K562 (cell line): ENCODE measurements at regions not wholly inside any gene's neighbourhood (a gene's known extent, or its start where the extent isn't known, plus 50 kb on each side); places are given as distances from the start of the nearest gene placed in this dataset.
A peak's percentile ranks its signal among the peaks of the same experiment; 100 is the strongest.

Source experiments
- ATAC-seq: fragments of 200-7000 bp; cut with Tn5 transposase; 3 replicates; pipeline ENCODE4 v1.9.1; 2020; ENCODE audit warnings: moderate library complexity
- BruUV-seq: library from RNA; stranded (reverse); fragments of 400-500 nt; replicated peaks from 2 replicates; lab custom pipeline; 2021; lab: Mats Ljungman, UMichigan
- CTCF ChIA-PET: fragments of 300-600 bp; formaldehyde crosslinking; extraction: SDS; loops from one replicate; lab custom pipeline; 2021; ENCODE audit warnings: low intra/inter-chr PET ratio; lab: Yijun Ruan, JAX
- POLR2A ChIA-PET: fragments of 300-600, 350-650 bp; sonication (Branson Sonifier 250); formaldehyde crosslinking; extraction: SDS; loops from one replicate; lab custom pipeline; 2021; ENCODE audit warnings: antibody characterized with exemption, inconsistent platforms; lab: Yijun Ruan, JAX
- DNase-seq, 4 experiments: peaks; one replicate each; pipeline versions ENCODE4 v3.0.0 to v3.0.0-alpha.2; 2011 to 2018; ENCODE audit warnings: low spot score in 3 of 4, mixed read lengths in 3 of 4; ENCODE audit errors: extremely low read depth in 1 of 4
- FAIRE-seq: peaks from 2 replicates; lab custom pipeline; 2011; peaks lifted over from hg19 to GRCh38; lab: Jason Lieb, UNC
- H2AFZ ChIP-seq: 2 replicates; pipeline ENCODE4 v1.6.0; 2011; ENCODE audit warnings: low read depth, low read length, control low read depth, inconsistent platforms
- H3K27ac ChIP-seq: fragments of 200-600 bp; 3 replicates; pipeline ENCODE4 v1.8.0; 2011; ENCODE audit warnings: low read depth, mild to moderate bottlenecking, control low read depth, inconsistent platforms, low read length, moderate library complexity, mixed read lengths; ENCODE audit errors: extremely low read depth
- H3K27me3 ChIP-seq, 2 experiments: fragments of 300-600 bp in 1 of 2; 2 replicates in 1 of 2; 3 replicates in 1 of 2; pipeline versions ENCODE4 v1.6.0 to v1.8.0; 2011; ENCODE audit warnings: inconsistent platforms in 2 of 2, low read length in 2 of 2, mild to moderate bottlenecking in 1 of 2, mixed read lengths in 1 of 2, moderate library complexity in 1 of 2; ENCODE audit not compliant: control insufficient read depth in 2 of 2, insufficient read depth in 2 of 2
- H3K36me3 ChIP-seq: fragments of 300-600 bp; 3 replicates; pipeline ENCODE4 v1.8.0; 2011; ENCODE audit warnings: mild to moderate bottlenecking, low read length, inconsistent platforms; ENCODE audit not compliant: control insufficient read depth, insufficient read depth
- H3K4me1 ChIP-seq, 2 experiments: fragments of 200-600 bp in 1 of 2; replicated peaks in 1 of 2; 2 replicates in 1 of 2; 3 replicates in 1 of 2; pipeline versions ENCODE4 v1.5.1 to v1.8.0; 2011; ENCODE audit warnings: inconsistent platforms in 2 of 2, low read length in 2 of 2, mild to moderate bottlenecking in 1 of 2, mixed read lengths in 1 of 2, moderate library complexity in 1 of 2; ENCODE audit not compliant: control insufficient read depth in 2 of 2, insufficient read depth in 2 of 2
- H3K4me2 ChIP-seq: 2 replicates; pipeline ENCODE4 v1.6.1; 2011; ENCODE audit warnings: low read length, control low read depth, inconsistent platforms, mixed read lengths; ENCODE audit not compliant: insufficient read depth
- H3K4me3 ChIP-seq: fragments of 200-600 bp; sonication (generic), shearing (Covaris generic); 2 replicates; pipeline ENCODE4 v1.5.1; 2016; ENCODE audit warnings: control low read depth, inconsistent platforms
- H3K79me2 ChIP-seq: fragments of 200-600 bp; 3 replicates; pipeline ENCODE4 v1.8.0; 2011; ENCODE audit warnings: low read length, inconsistent platforms; ENCODE audit not compliant: control insufficient read depth, insufficient read depth
- H3K9ac ChIP-seq, 2 experiments: 2 replicates each; pipeline versions ENCODE4 v1.6.0 to v1.6.1; 2011; ENCODE audit warnings: low read depth in 2 of 2, low read length in 2 of 2, control low read depth in 1 of 2, inconsistent platforms in 1 of 2, mild to moderate bottlenecking in 1 of 2, mixed read lengths in 1 of 2; ENCODE audit not compliant: insufficient read depth in 1 of 2
- H3K9me1 ChIP-seq: one replicate; pipeline ENCODE4 v1.6.0; 2011; ENCODE audit warnings: inconsistent platforms, mild to moderate bottlenecking, low read length, moderate library complexity; ENCODE audit not compliant: control insufficient read depth, insufficient read depth
- H3K9me3 ChIP-seq: replicated peaks from 2 replicates; pipeline ENCODE4 v1.5.1; 2011; ENCODE audit warnings: low read depth, low read length, inconsistent platforms; ENCODE audit not compliant: control insufficient read depth, insufficient read depth
- H4K20me1 ChIP-seq: replicated peaks from 2 replicates; pipeline ENCODE4 v1.6.1; 2011; ENCODE audit warnings: low read length, inconsistent platforms, mixed read lengths; ENCODE audit not compliant: control insufficient read depth, insufficient read depth
- E2F3 ChIP-seq: fragments of 250-450 bp; sonication (Bioruptor Pico); IDR thresholded peaks from 2 replicates; pipeline ENCODE4 v1.4.0; 2020; ENCODE audit warnings: mild to moderate bottlenecking
- EHMT2 ChIP-seq: fragments of 450-650 bp; IDR thresholded peaks from 2 replicates; pipeline ENCODE4 v1.6.1; 2018; ENCODE audit warnings: antibody characterized with exemption
- FOSL1 ChIP-seq: fragments of 200-800 bp; sonication (Bioruptor generic); conservative IDR thresholded peaks from 2 replicates; pipeline ENCODE4 v1.6.1; 2016; ENCODE audit warnings: missing genetic modification characterization, missing compliant biosample characterization
- FOXA3 ChIP-seq, 2 experiments: fragments of 450-650 bp in 1 of 2; sonication (generic) in 1 of 2; formaldehyde crosslinking; IDR thresholded peaks in 1 of 2; conservative IDR thresholded peaks in 1 of 2; 2 replicates each; pipeline versions ENCODE4 v1.4.0 to v1.8.0; 2020 to 2022; ENCODE audit warnings: mild to moderate bottlenecking in 2 of 2, missing genetic modification reagents in 1 of 2
- ILF3 ChIP-seq: fragments of 450-650 bp; IDR thresholded peaks from 2 replicates; pipeline ENCODE4 v1.6.1; 2018; ENCODE audit warnings: antibody characterized with exemption, mild to moderate bottlenecking, moderate library complexity, borderline replicate concordance
- WGBS: fragments of 100-300 bp; shearing (Covaris generic); methylation state at CpG from one replicate; pipeline ENCODE4 v1.1.6; 2016; ENCODE audit warnings: low coverage, mixed read lengths; ENCODE audit not compliant: insufficient coverage; ENCODE audit errors: missing lambda C conversion rate; 5-methylcytosine and 5-hydroxymethylcytosine counted together
- in situ Hi-C: fragments of 300-500 bp; cut with MboI; formaldehyde crosslinking; loops from 4 replicates; pipeline ENCODE4 v1.15.0; 2018; ENCODE audit warnings: inconsistent platforms, mixed read lengths
- intact Hi-C: fragments of 100-400 bp; cut with micrococcal nuclease; formaldehyde crosslinking; loops from 2 replicates; pipeline ENCODE4 v1.14.2; 2022
- TF ChIP-seq, protein P1 (sequence below): sonication (generic); formaldehyde crosslinking; IDR thresholded peaks from 2 replicates; pipeline ENCODE4 v1.8.1; 2023; ENCODE audit warnings: mild to moderate bottlenecking, missing genetic modification reagents
- TF ChIP-seq, protein P2 (sequence below): sonication (generic); formaldehyde crosslinking; IDR thresholded peaks from 2 replicates; pipeline ENCODE4 v1.8.0; 2023; ENCODE audit warnings: missing genetic modification reagents, mild to moderate bottlenecking, borderline replicate concordance

DNA sequence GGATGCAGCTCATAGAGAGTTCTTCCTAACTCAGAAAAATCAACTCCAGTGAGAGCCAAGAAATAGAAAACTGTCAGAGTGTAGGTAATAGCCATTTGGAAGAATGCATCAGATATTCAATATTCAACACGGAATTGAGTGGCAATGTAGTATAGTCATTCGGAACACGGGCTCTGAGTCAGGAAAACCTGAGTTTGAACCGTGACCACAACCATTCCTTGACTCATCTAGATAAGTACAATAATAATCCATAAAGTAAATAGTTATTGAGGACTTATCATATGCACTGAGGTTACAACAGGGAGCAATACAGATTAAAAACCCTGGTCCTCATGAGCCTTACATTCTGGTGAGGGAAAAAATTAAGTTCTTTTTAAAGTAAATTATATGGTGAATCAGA lies 62.6 kb upstream of the PHF21A start:
- ChIA-PET CTCF (no interaction called here), POLR2A (no interaction called here)
- Histone ChIP-seq H3K79me2 (no peaks in the 10 kb centered on the region), H3K27me3 (peaks cover 0 to 9% of the 10 kb centered on the region in 2 experiments; a peak in 2 of 5 replicates), H3K4me3 (no peak overlapping the region), H3K4me1 (no peaks in the 10 kb centered on the region), H3K4me2 (no peak overlapping the region), H3K9ac (no peak overlapping the region), H4K20me1 (no peaks in the 10 kb centered on the region), H2AFZ (no peak overlapping the region), H3K36me3 (no peaks in the 10 kb centered on the region), H3K9me1 (no peaks in the 10 kb centered on the region), H3K27ac (no peak overlapping the region), H3K9me3 (no peaks in the 10 kb centered on the region)
- intact Hi-C loops (no loop called here), in situ Hi-C loops (no loop called here)
- FAIRE-seq: no peak
- BruUV-seq: no TSS peak
- 1% methylated on average over 4 of the region's 4 CpGs for WGBS
- no peak for ATAC-seq
- DNase-seq: no peak
- TF ChIP-seq EHMT2: no peak
- peak; percentile 60; the same call in 1 of the 2 replicates for TF ChIP-seq FOSL1
- TF ChIP-seq FOXA3 (CRISPR knock-in tag; conservative IDR thresholded peaks at IDR 0.05 in 1 of 2, IDR thresholded peaks at IDR 0.05 in 1 of 2): 0 out of 4 replicates have a peak, but pooled peaks of 1 of the 2 experiments have one; percentile 20
- TF ChIP-seq, protein P1, sequence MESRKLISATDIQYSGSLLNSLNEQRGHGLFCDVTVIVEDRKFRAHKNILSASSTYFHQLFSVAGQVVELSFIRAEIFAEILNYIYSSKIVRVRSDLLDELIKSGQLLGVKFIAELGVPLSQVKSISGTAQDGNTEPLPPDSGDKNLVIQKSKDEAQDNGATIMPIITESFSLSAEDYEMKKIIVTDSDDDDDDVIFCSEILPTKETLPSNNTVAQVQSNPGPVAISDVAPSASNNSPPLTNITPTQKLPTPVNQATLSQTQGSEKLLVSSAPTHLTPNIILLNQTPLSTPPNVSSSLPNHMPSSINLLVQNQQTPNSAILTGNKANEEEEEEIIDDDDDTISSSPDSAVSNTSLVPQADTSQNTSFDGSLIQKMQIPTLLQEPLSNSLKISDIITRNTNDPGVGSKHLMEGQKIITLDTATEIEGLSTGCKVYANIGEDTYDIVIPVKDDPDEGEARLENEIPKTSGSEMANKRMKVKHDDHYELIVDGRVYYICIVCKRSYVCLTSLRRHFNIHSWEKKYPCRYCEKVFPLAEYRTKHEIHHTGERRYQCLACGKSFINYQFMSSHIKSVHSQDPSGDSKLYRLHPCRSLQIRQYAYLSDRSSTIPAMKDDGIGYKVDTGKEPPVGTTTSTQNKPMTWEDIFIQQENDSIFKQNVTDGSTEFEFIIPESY (CRISPR knock-in tag): no peak
- no peak for TF ChIP-seq E2F3 (CRISPR knock-in tag)
- no peak for TF ChIP-seq ILF3
- TF ChIP-seq, protein P2, sequence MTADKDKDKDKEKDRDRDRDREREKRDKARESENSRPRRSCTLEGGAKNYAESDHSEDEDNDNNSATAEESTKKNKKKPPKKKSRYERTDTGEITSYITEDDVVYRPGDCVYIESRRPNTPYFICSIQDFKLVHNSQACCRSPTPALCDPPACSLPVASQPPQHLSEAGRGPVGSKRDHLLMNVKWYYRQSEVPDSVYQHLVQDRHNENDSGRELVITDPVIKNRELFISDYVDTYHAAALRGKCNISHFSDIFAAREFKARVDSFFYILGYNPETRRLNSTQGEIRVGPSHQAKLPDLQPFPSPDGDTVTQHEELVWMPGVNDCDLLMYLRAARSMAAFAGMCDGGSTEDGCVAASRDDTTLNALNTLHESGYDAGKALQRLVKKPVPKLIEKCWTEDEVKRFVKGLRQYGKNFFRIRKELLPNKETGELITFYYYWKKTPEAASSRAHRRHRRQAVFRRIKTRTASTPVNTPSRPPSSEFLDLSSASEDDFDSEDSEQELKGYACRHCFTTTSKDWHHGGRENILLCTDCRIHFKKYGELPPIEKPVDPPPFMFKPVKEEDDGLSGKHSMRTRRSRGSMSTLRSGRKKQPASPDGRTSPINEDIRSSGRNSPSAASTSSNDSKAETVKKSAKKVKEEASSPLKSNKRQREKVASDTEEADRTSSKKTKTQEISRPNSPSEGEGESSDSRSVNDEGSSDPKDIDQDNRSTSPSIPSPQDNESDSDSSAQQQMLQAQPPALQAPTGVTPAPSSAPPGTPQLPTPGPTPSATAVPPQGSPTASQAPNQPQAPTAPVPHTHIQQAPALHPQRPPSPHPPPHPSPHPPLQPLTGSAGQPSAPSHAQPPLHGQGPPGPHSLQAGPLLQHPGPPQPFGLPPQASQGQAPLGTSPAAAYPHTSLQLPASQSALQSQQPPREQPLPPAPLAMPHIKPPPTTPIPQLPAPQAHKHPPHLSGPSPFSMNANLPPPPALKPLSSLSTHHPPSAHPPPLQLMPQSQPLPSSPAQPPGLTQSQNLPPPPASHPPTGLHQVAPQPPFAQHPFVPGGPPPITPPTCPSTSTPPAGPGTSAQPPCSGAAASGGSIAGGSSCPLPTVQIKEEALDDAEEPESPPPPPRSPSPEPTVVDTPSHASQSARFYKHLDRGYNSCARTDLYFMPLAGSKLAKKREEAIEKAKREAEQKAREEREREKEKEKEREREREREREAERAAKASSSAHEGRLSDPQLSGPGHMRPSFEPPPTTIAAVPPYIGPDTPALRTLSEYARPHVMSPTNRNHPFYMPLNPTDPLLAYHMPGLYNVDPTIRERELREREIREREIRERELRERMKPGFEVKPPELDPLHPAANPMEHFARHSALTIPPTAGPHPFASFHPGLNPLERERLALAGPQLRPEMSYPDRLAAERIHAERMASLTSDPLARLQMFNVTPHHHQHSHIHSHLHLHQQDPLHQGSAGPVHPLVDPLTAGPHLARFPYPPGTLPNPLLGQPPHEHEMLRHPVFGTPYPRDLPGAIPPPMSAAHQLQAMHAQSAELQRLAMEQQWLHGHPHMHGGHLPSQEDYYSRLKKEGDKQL (CRISPR knock-in tag): no peak
